BE2C (cell line): ENCODE measurements at regions not wholly inside any gene's neighbourhood (a gene's known extent, or its start where the extent isn't known, plus 50 kb on each side); places are given as distances from the start of the nearest gene placed in this dataset.

Experiments
- DNase-seq: peaks from one replicate; pipeline ENCODE4 v3.0.0-alpha.2; 2020
- H3K27me3 ChIP-seq: fragments of 250-450 bp; sonication (Bioruptor Pico); 2 replicates; pipeline ENCODE4 v1.5.1; 2020; ENCODE audit warnings: mild to moderate bottlenecking
- H3K36me3 ChIP-seq: fragments of 250-450 bp; sonication (Bioruptor Pico); 2 replicates; pipeline ENCODE4 v1.5.1; 2020; ENCODE audit warnings: mild to moderate bottlenecking
- H3K4me1 ChIP-seq: fragments of 250-450 bp; sonication (Bioruptor Pico); 2 replicates; pipeline ENCODE4 v1.5.1; 2020
- H3K4me3 ChIP-seq: 2 replicates; pipeline ENCODE4 v1.5.1; 2011; ENCODE audit warnings: low read depth, low read length
- H3K9me3 ChIP-seq: fragments of 250-450 bp; sonication (Bioruptor Pico); 2 replicates; pipeline ENCODE4 v1.5.1; 2020
- CTCF ChIP-seq: IDR thresholded peaks from 2 replicates; pipeline ENCODE4 v1.5.1; 2012; ENCODE audit warnings: mild to moderate bottlenecking, low read depth, low read length

DNA sequence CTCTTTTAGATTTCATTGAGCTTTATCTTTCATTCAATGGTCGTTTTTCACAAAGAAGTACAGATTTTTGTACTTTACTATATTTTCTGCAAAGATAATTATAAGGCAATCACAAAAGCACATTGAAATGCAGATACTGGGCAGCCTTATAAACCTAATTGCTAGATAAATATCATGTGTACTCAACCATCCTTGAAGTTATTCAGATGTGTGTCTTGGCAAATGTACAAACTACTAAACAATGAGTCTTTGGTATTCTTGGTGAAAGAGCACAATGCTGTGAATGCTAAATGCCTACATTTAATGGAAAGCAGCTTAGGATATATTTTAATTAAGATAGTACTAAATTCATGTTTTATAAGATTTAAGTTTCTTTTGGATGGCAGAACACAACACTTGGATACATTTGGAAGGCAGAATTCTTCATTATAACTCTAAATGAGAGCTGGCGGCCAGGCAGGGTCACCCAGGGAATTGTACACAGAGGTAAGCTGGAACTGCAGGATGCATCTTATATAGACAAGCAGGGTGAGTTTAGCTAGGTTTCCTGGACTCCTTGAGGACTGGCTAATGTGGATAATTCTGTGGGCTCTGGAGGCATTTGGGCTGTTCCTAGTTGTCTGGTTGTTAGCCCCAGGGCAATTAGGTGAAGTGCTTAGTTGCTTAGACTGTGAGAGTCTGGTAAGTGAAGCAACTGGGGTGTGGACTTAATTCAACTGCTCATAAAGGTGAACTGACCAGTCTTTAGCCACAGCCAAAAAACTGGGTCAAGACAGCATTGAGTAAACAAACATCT lies 286.6 kb downstream of the PCDH20 start:
- Histone ChIP-seq H3K4me1 (peaks cover 6% of the 10 kb centered on the region), H3K9me3 (no peaks in the 10 kb centered on the region), H3K4me3 (no peak overlapping the region), H3K27me3 (no peaks in the 10 kb centered on the region), H3K36me3 (no peaks in the 10 kb centered on the region)
- no peak for TF ChIP-seq CTCF
- DNase-seq, result no peak

GRCh38 chr13:61123538-61124289 lies 291.9 kb downstream of the PCDH20 start:
- TF ChIP-seq CTCF, result no peak
- Histone ChIP-seq H3K4me1 (peaks cover 6% of the 10 kb centered on the region), H3K27me3 (no peaks in the 10 kb centered on the region), H3K9me3 (no peaks in the 10 kb centered on the region), H3K4me3 (no peak overlapping the region), H3K36me3 (no peaks in the 10 kb centered on the region)
- DNase-seq, result no peak

GRCh38 chr13:61113140-61113658 lies 302.4 kb downstream of the PCDH20 start:
- H3K9me3 ChIP-seq, result no peaks in the 10 kb centered on the region
- DNase-seq, result no peak
- H3K4me1 ChIP-seq, result no peaks in the 10 kb centered on the region
- no peaks in the 10 kb centered on the region for H3K36me3 ChIP-seq
- TF ChIP-seq CTCF, result no peak
- H3K27me3 ChIP-seq, result no peaks in the 10 kb centered on the region
- no peak overlapping the region for H3K4me3 ChIP-seq

DNA sequence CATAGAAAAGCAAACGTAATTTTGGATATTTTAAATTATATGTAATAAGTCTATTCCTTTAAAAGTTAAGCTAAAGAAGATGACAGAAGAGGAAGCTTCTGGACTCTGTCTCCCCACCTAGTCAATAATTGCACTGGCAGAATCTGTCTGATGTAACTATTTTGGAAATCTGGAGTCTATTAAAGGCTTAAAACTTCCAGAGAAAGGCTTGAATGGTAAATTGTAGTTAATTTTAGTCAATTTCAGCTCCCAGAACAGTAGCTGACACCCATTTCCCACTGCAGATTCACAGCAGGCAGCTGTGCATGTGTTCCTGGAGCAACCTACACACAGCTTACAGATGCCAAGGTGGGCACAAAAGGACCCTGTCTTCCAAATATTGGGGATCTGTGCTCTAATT lies 304.1 kb downstream of the PCDH20 start:
- DNase-seq, result no peak
- no peak overlapping the region for H3K4me3 ChIP-seq
- no peak for TF ChIP-seq CTCF

GRCh38 chr13:61110732-61111131 lies 304.9 kb downstream of the PCDH20 start:
- DNase-seq, result no peak

More for the DNA sequence above, 304.1 kb downstream of the PCDH20 start:
- H3K9me3 ChIP-seq, result no peaks in the 10 kb centered on the region
- no peaks in the 10 kb centered on the region for H3K4me1 ChIP-seq
- no peaks in the 10 kb centered on the region for H3K27me3 ChIP-seq
- no peaks in the 10 kb centered on the region for H3K36me3 ChIP-seq

More at GRCh38 chr13:61110732-61111131, 304.9 kb downstream of the PCDH20 start:
- TF ChIP-seq CTCF, result no peak
- Histone ChIP-seq H3K4me1 (no peaks in the 10 kb centered on the region), H3K27me3 (no peaks in the 10 kb centered on the region), H3K36me3 (no peaks in the 10 kb centered on the region), H3K9me3 (no peaks in the 10 kb centered on the region), H3K4me3 (no peak overlapping the region)
